Tibial nerve (tissue), 4 donors: ENCODE measurements at regions not wholly inside any gene's neighbourhood (a gene's known extent, or its start where the extent isn't known, plus 50 kb on each side); places are given as distances from the start of the nearest gene placed in this dataset.

Experiments used
- DNase-seq, 2 donors: peaks; one replicate each; pipeline ENCODE4 v3.0.0-alpha.2; 2019; ENCODE audit warnings: low spot score in 2 of 2
- H3K27ac ChIP-seq, 4 donors: fragments of 200-600 bp; sonication (generic) in 3 of 4; one replicate each; pipeline ENCODE4 v1.5.1; 2017 to 2019; ENCODE audit warnings: mild to moderate bottlenecking in 1 of 4
- H3K27me3 ChIP-seq, 2 donors: fragments of 200-600 bp; sonication (generic) in 1 of 2; one replicate each; pipeline versions ENCODE4 v1.5.1 to v1.6.0; 2017 to 2019
- H3K36me3 ChIP-seq, 3 donors: fragments of 200-600 bp; sonication (generic); one replicate each; pipeline ENCODE4 v1.5.1; 2018 to 2019
- H3K4me1 ChIP-seq, 4 donors: fragments of 200-600 bp; sonication (generic) in 3 of 4; one replicate each; pipeline ENCODE4 v1.5.1; 2017 to 2019
- H3K4me3 ChIP-seq, 4 donors: fragments of 200-600 bp; sonication (generic) in 3 of 4; one replicate each; pipeline ENCODE4 v1.5.1; 2017 to 2019; ENCODE audit warnings: mild to moderate bottlenecking in 1 of 4, moderate library complexity in 1 of 4
- H3K9me3 ChIP-seq, 4 donors: fragments of 200-600 bp; sonication (generic) in 3 of 4; one replicate each; pipeline ENCODE4 v1.5.1; 2017 to 2019
- CTCF ChIP-seq, 5 experiments: fragments of 200-600 bp in 3 of 5; fragments of 450-650 bp in 2 of 5; sonication (generic) in 3 of 5; IDR thresholded peaks; one replicate each; pipeline ENCODE4 v1.5.1; 2016 to 2019; ENCODE audit warnings: antibody characterized with exemption in 5 of 5, mild to moderate bottlenecking in 3 of 5, moderate library complexity in 2 of 5
- EP300 ChIP-seq, 2 donors: sonication (generic); formaldehyde crosslinking; IDR thresholded peaks; one replicate each; pipeline ENCODE4 v1.6.1; 2017; ENCODE audit warnings: antibody characterized with exemption in 2 of 2, mild to moderate bottlenecking in 1 of 2
- POLR2A ChIP-seq, 2 donors: fragments of 450-650 bp; IDR thresholded peaks; one replicate each; pipeline ENCODE4 v1.6.1; 2017; ENCODE audit warnings: antibody characterized with exemption in 2 of 2, mild to moderate bottlenecking in 2 of 2, moderate library complexity in 2 of 2
- WGBS, 2 donors: methylation state at CpG; one replicate each; pipeline ENCODE4 v1.1.5; 2018; 5-methylcytosine and 5-hydroxymethylcytosine counted together

- Histone ChIP-seq H3K9me3 (peaks cover 0 to 5% (median 0%) of the 10 kb centered on the region in 4 donors), H3K27ac (no peak overlapping the region), H3K36me3 (no peaks in the 10 kb centered on the region), H3K4me1 (no peaks in the 10 kb centered on the region), H3K27me3 (no peaks in the 10 kb centered on the region), H3K4me3 (no peak overlapping the region)
- WGBS, 2 donors: 33 to 34% methylated on average over 3 of the region's 3 CpGs
- TF ChIP-seq POLR2A (IDR thresholded peaks at IDR 0.05) (no peak), CTCF (IDR thresholded peaks at IDR 0.05) (no peak), EP300 (IDR thresholded peaks at IDR 0.05) (no peak)
- no peak for DNase-seq
These were observed 282.7 kb downstream of the DKK2 start for GRCh38 chr4:106753426-106753825.

- no peaks in the 10 kb centered on the region for H3K36me3 ChIP-seq
- H3K27me3 ChIP-seq: no peaks in the 10 kb centered on the region
- TF ChIP-seq EP300 (IDR thresholded peaks at IDR 0.05): no peak
- TF ChIP-seq CTCF (IDR thresholded peaks at IDR 0.05): no peak
- no peak for TF ChIP-seq POLR2A (IDR thresholded peaks at IDR 0.05)
These were observed 289.7 kb downstream of the DKK2 start for GRCh38 chr4:106746451-106746850.

GRCh38 chr4:106738121-106738520 is 298.0 kb downstream of the DKK2 start:
- H3K36me3 ChIP-seq: no peaks in the 10 kb centered on the region
- H3K27me3 ChIP-seq: no peaks in the 10 kb centered on the region
- H3K27ac ChIP-seq: no peak overlapping the region
- no peak for DNase-seq
- H3K4me3 ChIP-seq: no peak overlapping the region
- no peaks in the 10 kb centered on the region for H3K9me3 ChIP-seq
- no peak for TF ChIP-seq EP300 (IDR thresholded peaks at IDR 0.05)
- TF ChIP-seq CTCF (IDR thresholded peaks at IDR 0.05): no peak
- no peak for TF ChIP-seq POLR2A (IDR thresholded peaks at IDR 0.05)
- 70 to 87% methylated on average over 5 of the region's 5 CpGs for WGBS, 2 donors
- no peaks in the 10 kb centered on the region for H3K4me1 ChIP-seq

More at GRCh38 chr4:106746451-106746850, 289.7 kb downstream of the DKK2 start:
- Histone ChIP-seq H3K4me1 (no peaks in the 10 kb centered on the region), H3K4me3 (no peak overlapping the region), H3K9me3 (peaks cover 0 to 3% (median 0%) of the 10 kb centered on the region in 4 donors), H3K27ac (no peak overlapping the region)
- DNase-seq: no peak

GRCh38 chr4:106718548-106718947 is 317.6 kb downstream of the DKK2 start:
- Histone ChIP-seq H3K27ac (no peak overlapping the region), H3K4me3 (no peak overlapping the region), H3K9me3 (no peaks in the 10 kb centered on the region), H3K36me3 (no peaks in the 10 kb centered on the region), H3K4me1 (no peaks in the 10 kb centered on the region), H3K27me3 (no peaks in the 10 kb centered on the region)
- no peak for DNase-seq
- WGBS, 2 donors: 85 to 100% methylated on average over 1 of the region's 1 CpG
- TF ChIP-seq CTCF (IDR thresholded peaks at IDR 0.05) (no peak), EP300 (IDR thresholded peaks at IDR 0.05) (no peak), POLR2A (IDR thresholded peaks at IDR 0.05) (no peak)

- WGBS, 2 donors: 75 to 87% methylated on average over 4 of the region's 4 CpGs
- Histone ChIP-seq H3K9me3 (no peaks in the 10 kb centered on the region), H3K36me3 (no peaks in the 10 kb centered on the region), H3K4me1 (no peaks in the 10 kb centered on the region), H3K27me3 (no peaks in the 10 kb centered on the region), H3K4me3 (no peak overlapping the region), H3K27ac (no peak overlapping the region)
- TF ChIP-seq EP300 (IDR thresholded peaks at IDR 0.05) (no peak), POLR2A (IDR thresholded peaks at IDR 0.05) (no peak), CTCF (IDR thresholded peaks at IDR 0.05) (no peak)
- no peak for DNase-seq
These were observed 319.0 kb downstream of the DKK2 start for GRCh38 chr4:106717091-106717490.
